ENCODE measurements at regions not wholly inside any gene's neighbourhood (a gene's known extent, or its start where the extent isn't known, plus 50 kb on each side); places are given as distances from the start of the nearest gene placed in this dataset.

- no peak for TF ChIP-seq POLR2A (IDR thresholded peaks at IDR 0.05; ENCODE audit: low read length)
- no peak for TF ChIP-seq GATA1 (IDR thresholded peaks at IDR 0.05; ENCODE audit: low read depth, low read length)
Observed at GRCh38 chr5:91797576-91797975, 414.5 kb upstream of the ARRDC3 start.
